ENCODE measurements at regions not wholly inside any gene's neighbourhood (a gene's known extent, or its start where the extent isn't known, plus 50 kb on each side); places are given as distances from the start of the nearest gene placed in this dataset.

DNA sequence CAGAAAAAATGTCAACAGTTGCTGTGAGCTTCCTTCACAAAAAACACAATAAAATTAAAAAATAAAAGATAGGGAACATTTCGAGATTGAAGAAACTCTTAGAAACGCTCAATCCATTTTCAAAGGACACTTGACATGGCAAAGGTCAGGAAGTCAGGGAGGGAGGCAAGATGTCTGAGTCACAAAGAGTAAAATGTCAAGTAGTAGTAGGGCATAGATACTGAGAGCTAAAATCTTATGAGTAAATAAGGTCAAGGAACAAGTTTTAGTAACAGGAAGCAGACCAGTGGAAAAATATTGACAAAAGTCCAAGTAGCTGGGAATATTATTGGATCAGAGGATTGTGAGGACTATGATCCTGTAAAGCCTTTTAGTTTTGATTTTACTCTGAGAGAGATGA, 495.6 kb downstream of the TMX3 start:
- Histone ChIP-seq H4K8ac (ENCODE audit: extremely low read depth, insufficient read depth, low read length) (no peak overlapping the region), H3K79me2 (ENCODE audit: control insufficient read depth in 1 of 2, insufficient read depth in 2 of 2, low read length in 2 of 2) (no peaks in the 10 kb centered on the region), H2BK5ac (ENCODE audit: low read depth, low read length) (no peak overlapping the region), H2AFZ (ENCODE audit: low read length) (no peak overlapping the region), H3K4ac (replicated peaks; ENCODE audit: insufficient read length, low read depth, low read length) (no peak overlapping the region), H3K23ac (ENCODE audit: insufficient read length) (no peak overlapping the region), H4K20me1 (replicated peaks in 1 of 2; ENCODE audit: control insufficient read depth in 1 of 2, insufficient read depth in 2 of 2, low read length in 2 of 2) (no peaks in the 10 kb centered on the region), H3K4me2 (ENCODE audit: insufficient read depth in 1 of 2, low read depth in 2 of 2, low read length in 2 of 2) (no peak overlapping the region), H3K4me3 (ENCODE audit: extremely low read depth in 1 of 4, insufficient read depth in 2 of 4, low read depth in 3 of 4, low read length in 4 of 4) (no peak overlapping the region), H4K91ac (replicated peaks; ENCODE audit: insufficient read length, low read length) (no peak overlapping the region), H3K56ac (replicated peaks; ENCODE audit: insufficient read length, low read depth, low read length) (no peak overlapping the region), H3K23me2 (ENCODE audit: low read depth, low read length) (no peaks in the 10 kb centered on the region), H2BK12ac (ENCODE audit: low read depth, low read length) (no peak overlapping the region), H3K14ac (ENCODE audit: insufficient read length) (no peak overlapping the region), H2BK15ac (ENCODE audit: low read length) (no peak overlapping the region), H3K9me3 (ENCODE audit: insufficient read depth in 2 of 2, low read depth in 1 of 2, low read length in 1 of 2) (no peaks in the 10 kb centered on the region), H4K5ac (ENCODE audit: insufficient read length, low read depth, low read length) (no peak overlapping the region), H3K4me1 (replicated peaks in 1 of 4; ENCODE audit: control insufficient read depth in 3 of 4, insufficient read depth in 4 of 4, low read length in 3 of 4) (peaks cover 0 to 6% (median 1%) of the 10 kb centered on the region in 4 experiments; a peak in 1 of 7 replicates), H3K27ac (ENCODE audit: low read depth, low read length) (no peak overlapping the region), H3K36me3 (ENCODE audit: control insufficient read depth in 2 of 4, insufficient read depth in 4 of 4, low read length in 3 of 4) (no peaks in the 10 kb centered on the region), H3K9ac (replicated peaks in 1 of 4; ENCODE audit: extremely low read depth in 1 of 4, low read depth in 3 of 4, low read length in 3 of 4) (no peak overlapping the region), H3K79me1 (ENCODE audit: low read depth, low read length) (no peaks in the 10 kb centered on the region), H2AK5ac (ENCODE audit: low read depth, low read length) (no peak overlapping the region), H3K18ac (ENCODE audit: extremely low read depth, low read length) (no peak overlapping the region), H3K27me3 (replicated peaks in 1 of 4; ENCODE audit: control insufficient read depth in 3 of 4, extremely low read depth in 1 of 4, insufficient read depth in 3 of 4, low read length in 3 of 4) (no peaks in the 10 kb centered on the region), H2BK120ac (replicated peaks; ENCODE audit: low read depth, low read length) (no peak overlapping the region), H2BK20ac (ENCODE audit: low read length) (no peak overlapping the region)
- ChIA-PET POLR2A (ENCODE audit: partially characterized antibody) (no interaction called here), CTCF (ENCODE audit: partially characterized antibody) (no interaction called here)
- FAIRE-seq (no peak), DNase-seq (ENCODE audit: low read depth in 1 of 2, low spot score in 2 of 2) (no peak)
- WGBS, 2 experiments (ENCODE audit: extremely low coverage in 1 of 2, insufficient coverage in 1 of 2, insufficient read length in 1 of 2, insufficient replicate concordance in 2 of 2, low coverage in 1 of 2, low lambda C conversion rate in 2 of 2, missing lambda C conversion rate in 1 of 2) = 88% methylated on average over 2 of the region's 2 CpGs; no CpG with 5 or more reads in 1 of the 2 experiments
- TF ChIP-seq BACH1 (IDR thresholded peaks at IDR 0.05; ENCODE audit: low read length) = no peak
- no peak for TF ChIP-seq CBX8 (IDR thresholded peaks at IDR 0.05; ENCODE audit: borderline replicate concordance, low read depth, low read length)
- TF ChIP-seq TAF7 (optimal IDR thresholded peaks at IDR 0.05; ENCODE audit: borderline replicate concordance, low read depth, low read length) = no peak
- no peak for TF ChIP-seq SP4 (IDR thresholded peaks at IDR 0.05; ENCODE audit: low read length)
- no peak for TF ChIP-seq POU5F1 (IDR thresholded peaks at IDR 0.05; ENCODE audit: low read depth, low read length)
- TF ChIP-seq CHD1 (IDR thresholded peaks at IDR 0.05; ENCODE audit: low read depth, low read length) = no peak
- TF ChIP-seq HDAC6 (IDR thresholded peaks at IDR 0.05; ENCODE audit: low read depth, low read length) = no peak
- no peak for TF ChIP-seq CBX5 (IDR thresholded peaks at IDR 0.05; ENCODE audit: low read depth, low read length)
- TF ChIP-seq BRCA1 (IDR thresholded peaks at IDR 0.05; ENCODE audit: low read depth, low read length) = no peak
- TF ChIP-seq BCL11A (IDR thresholded peaks at IDR 0.05; ENCODE audit: low read depth in 2 of 2, low read length in 2 of 2) = no peak
- TF ChIP-seq NANOG (IDR thresholded peaks at IDR 0.05; ENCODE audit: insufficient read depth, low read depth, low read length, poor library complexity, severe bottlenecking) = no peak
- no peak for TF ChIP-seq ASH2L (IDR thresholded peaks at IDR 0.05; ENCODE audit: low read length)
- no peak for TF ChIP-seq SP1 (IDR thresholded peaks at IDR 0.05; ENCODE audit: low read depth, low read length)
- TF ChIP-seq TAF1 (IDR thresholded peaks at IDR 0.05; ENCODE audit: low read depth, low read length) = no peak
- TF ChIP-seq KDM4A (IDR thresholded peaks at IDR 0.05; ENCODE audit: low read depth, low read length, severe bottlenecking) = no peak
- no peak for TF ChIP-seq RNF2 (IDR thresholded peaks at IDR 0.05; ENCODE audit: borderline replicate concordance, low read depth, low read length, missing control alignments, poor library complexity, severe bottlenecking)
- no peak for TF ChIP-seq GTF2F1 (IDR thresholded peaks at IDR 0.05; ENCODE audit: borderline replicate concordance, low read depth, low read length)
